ENCODE measurements at regions not wholly inside any gene's neighbourhood (a gene's known extent, or its start where the extent isn't known, plus 50 kb on each side); places are given as distances from the start of the nearest gene placed in this dataset.

- Histone ChIP-seq H3K27ac (no peak overlapping the region), H3K9me3 (no peaks in the 10 kb centered on the region), H3K27me3 (no peaks in the 10 kb centered on the region), H3K36me3 (no peaks in the 10 kb centered on the region), H3K4me3 (no peak overlapping the region), H3K4me1 (ENCODE audit: insufficient read depth) (no peaks in the 10 kb centered on the region)
- intact Hi-C loops (cut with DNase I), result no loop called here
- TF ChIP-seq CTCF (IDR thresholded peaks at IDR 0.05) (no peak), POLR2A (IDR thresholded peaks at IDR 0.05) (no peak), EP300 (IDR thresholded peaks at IDR 0.05) (no peak)
- 44 to 50% (median 49%) methylated on average over 4 of the region's 4 CpGs for WGBS, 3 donors
- no peak for DNase-seq
These were observed 419.0 kb upstream of the MMADHC start for GRCh38 chr2:150006591-150006990.

GRCh38 chr2:150003544-150003943 is 416.0 kb upstream of the MMADHC start:
- Histone ChIP-seq H3K27me3 (no peaks in the 10 kb centered on the region), H3K27ac (no peak overlapping the region), H3K4me3 (no peak overlapping the region), H3K4me1 (ENCODE audit: insufficient read depth) (no peaks in the 10 kb centered on the region), H3K36me3 (no peaks in the 10 kb centered on the region), H3K9me3 (no peaks in the 10 kb centered on the region)
- TF ChIP-seq POLR2A (IDR thresholded peaks at IDR 0.05), result no peak
- TF ChIP-seq EP300 (IDR thresholded peaks at IDR 0.05), result no peak
- no peak for TF ChIP-seq CTCF (IDR thresholded peaks at IDR 0.05)
- WGBS, 3 donors, result 95 to 100% (median 95%) methylated on average over 1 of the region's 1 CpG
- intact Hi-C loops (cut with DNase I), result no loop called here
- no peak for DNase-seq

GRCh38 chr2:150001788-150002187 is 414.2 kb upstream of the MMADHC start:
- 34 to 51% (median 43%) methylated on average over 4 of the region's 4 CpGs for WGBS, 3 donors
- no peak overlapping the region for H3K4me3 ChIP-seq
- no peak for TF ChIP-seq EP300 (IDR thresholded peaks at IDR 0.05)
- no peak for TF ChIP-seq CTCF (IDR thresholded peaks at IDR 0.05)
- TF ChIP-seq POLR2A (IDR thresholded peaks at IDR 0.05), result no peak
- no peaks in the 10 kb centered on the region for H3K27me3 ChIP-seq
- H3K4me1 ChIP-seq (ENCODE audit: insufficient read depth), result no peaks in the 10 kb centered on the region
- intact Hi-C loops (cut with DNase I), result no loop called here
- no peaks in the 10 kb centered on the region for H3K9me3 ChIP-seq
- DNase-seq, result no peak
- no peaks in the 10 kb centered on the region for H3K36me3 ChIP-seq
- no peak overlapping the region for H3K27ac ChIP-seq

GRCh38 chr2:149996901-149997300 is 409.3 kb upstream of the MMADHC start:
- Histone ChIP-seq H3K27ac (no peak overlapping the region), H3K4me3 (no peak overlapping the region), H3K27me3 (no peaks in the 10 kb centered on the region), H3K4me1 (ENCODE audit: insufficient read depth) (no peaks in the 10 kb centered on the region), H3K36me3 (no peaks in the 10 kb centered on the region), H3K9me3 (no peaks in the 10 kb centered on the region)
- intact Hi-C loops (cut with DNase I), result no loop called here
- DNase-seq, result no peak
- TF ChIP-seq POLR2A (IDR thresholded peaks at IDR 0.05), result no peak
- TF ChIP-seq EP300 (IDR thresholded peaks at IDR 0.05), result no peak
- no peak for TF ChIP-seq CTCF (IDR thresholded peaks at IDR 0.05)
- WGBS, 3 donors, result 74% methylated on average over 3 of the region's 3 CpGs
